ENCODE measurements at regions not wholly inside any gene's neighbourhood (a gene's known extent, or its start where the extent isn't known, plus 50 kb on each side); places are given as distances from the start of the nearest gene placed in this dataset.

- ChIA-PET CTCF (no interaction called here), POLR2A (interaction anchor here (0.6 kb wide), 1 partner anchor 358 kb away, joined by 3 read pairs; no protein-coding TSS in a partner anchor)
- no peak for DNase-seq (ENCODE audit: extremely low spot score)
- no peak for TF ChIP-seq ELF4 (IDR thresholded peaks at IDR 0.05)
- no peak for TF ChIP-seq CTBP1 (IDR thresholded peaks at IDR 0.05; ENCODE audit: borderline replicate concordance)
- TF ChIP-seq FOXK2 (IDR thresholded peaks at IDR 0.05) = no peak
- no peak for TF ChIP-seq BHLHE40 (IDR thresholded peaks at IDR 0.05; ENCODE audit: borderline replicate concordance)
- TF ChIP-seq L3MBTL2 (conservative IDR thresholded peaks at IDR 0.05) = no peak
- no peak for TF ChIP-seq TARDBP (IDR thresholded peaks at IDR 0.05)
- TF ChIP-seq NFRKB (IDR thresholded peaks at IDR 0.05) = no peak
- no peak for TF ChIP-seq SUZ12 (IDR thresholded peaks at IDR 0.05)
- TF ChIP-seq PKNOX1 (IDR thresholded peaks at IDR 0.05) = no peak
- no peak for TF ChIP-seq FOXA1 (IDR thresholded peaks at IDR 0.05)
- no peak for TF ChIP-seq FOXM1 (IDR thresholded peaks at IDR 0.05; ENCODE audit: borderline replicate concordance)
- TF ChIP-seq ARNT (IDR thresholded peaks at IDR 0.05) = no peak
- TF ChIP-seq ZNF384 (IDR thresholded peaks at IDR 0.05) = no peak
- TF ChIP-seq LEF1 (IDR thresholded peaks at IDR 0.05; ENCODE audit: borderline replicate concordance) = no peak
- TF ChIP-seq SP1 (IDR thresholded peaks at IDR 0.05) = no peak
- no peak for TF ChIP-seq HDGF (IDR thresholded peaks at IDR 0.05; ENCODE audit: borderline replicate concordance)
Measured at GRCh38 chr4:81828991-81829390, 357.3 kb upstream of the RASGEF1B start.

GRCh38 chr4:81827577-81828202 is 356.0 kb upstream of the RASGEF1B start:
- no peak for TF ChIP-seq FOXA1 (IDR thresholded peaks at IDR 0.05)
- no peak for TF ChIP-seq HDGF (IDR thresholded peaks at IDR 0.05; ENCODE audit: borderline replicate concordance)
- POLR2A ChIA-PET = no interaction called here

GRCh38 chr4:81826817-81827424 is 355.2 kb upstream of the RASGEF1B start:
- ChIA-PET POLR2A (no interaction called here), CTCF (no interaction called here)
- TF ChIP-seq CTBP1 (IDR thresholded peaks at IDR 0.05; ENCODE audit: borderline replicate concordance) (no peak), FOXM1 (IDR thresholded peaks at IDR 0.05; ENCODE audit: borderline replicate concordance) (no peak), NFRKB (IDR thresholded peaks at IDR 0.05) (no peak), SP1 (IDR thresholded peaks at IDR 0.05) (no peak), LEF1 (IDR thresholded peaks at IDR 0.05; ENCODE audit: borderline replicate concordance) (no peak), TARDBP (IDR thresholded peaks at IDR 0.05) (no peak), BHLHE40 (IDR thresholded peaks at IDR 0.05; ENCODE audit: borderline replicate concordance) (no peak), PKNOX1 (IDR thresholded peaks at IDR 0.05) (no peak), ZNF384 (IDR thresholded peaks at IDR 0.05) (no peak), ELF4 (IDR thresholded peaks at IDR 0.05) (no peak), L3MBTL2 (conservative IDR thresholded peaks at IDR 0.05) (no peak), HDGF (IDR thresholded peaks at IDR 0.05; ENCODE audit: borderline replicate concordance) (no peak), ARNT (IDR thresholded peaks at IDR 0.05) (no peak), SUZ12 (IDR thresholded peaks at IDR 0.05) (no peak), FOXA1 (IDR thresholded peaks at IDR 0.05) (no peak)
- no peak for DNase-seq (ENCODE audit: extremely low spot score)

More at GRCh38 chr4:81827577-81828202, 356.0 kb upstream of the RASGEF1B start:
- CTCF ChIA-PET = no interaction called here
- no peak for DNase-seq (ENCODE audit: extremely low spot score)

DNA sequence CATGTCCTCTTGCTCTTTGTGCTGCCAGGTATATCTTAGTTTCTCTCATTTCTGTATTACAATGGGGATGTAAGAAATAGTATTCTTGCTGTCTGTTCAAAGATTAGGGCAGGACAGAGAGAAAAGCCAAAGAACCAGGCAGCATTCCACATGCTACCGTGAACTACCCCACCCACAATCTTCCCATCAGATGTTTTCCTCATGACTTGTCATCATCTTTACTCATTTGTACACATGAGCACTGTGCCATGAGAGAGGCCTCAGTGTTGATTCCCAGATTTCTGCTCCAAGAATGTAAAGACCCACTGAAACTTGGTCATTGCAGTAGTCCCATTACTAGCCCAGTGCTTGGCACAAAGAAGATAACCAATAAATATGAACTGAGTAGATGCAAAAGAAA is 354.6 kb upstream of the RASGEF1B start:
- TF ChIP-seq SP1 (IDR thresholded peaks at IDR 0.05) = no peak
- TF ChIP-seq ELF4 (IDR thresholded peaks at IDR 0.05) = no peak
- TF ChIP-seq ARNT (IDR thresholded peaks at IDR 0.05) = no peak
- no peak for TF ChIP-seq L3MBTL2 (conservative IDR thresholded peaks at IDR 0.05)
- no peak for TF ChIP-seq PKNOX1 (IDR thresholded peaks at IDR 0.05)
- no peak for TF ChIP-seq FOXM1 (IDR thresholded peaks at IDR 0.05; ENCODE audit: borderline replicate concordance)
- no peak for TF ChIP-seq LEF1 (IDR thresholded peaks at IDR 0.05; ENCODE audit: borderline replicate concordance)
- TF ChIP-seq NFRKB (IDR thresholded peaks at IDR 0.05) = no peak
- no peak for DNase-seq (ENCODE audit: extremely low spot score)
- ChIA-PET POLR2A (no interaction called here), CTCF (no interaction called here)

DNA sequence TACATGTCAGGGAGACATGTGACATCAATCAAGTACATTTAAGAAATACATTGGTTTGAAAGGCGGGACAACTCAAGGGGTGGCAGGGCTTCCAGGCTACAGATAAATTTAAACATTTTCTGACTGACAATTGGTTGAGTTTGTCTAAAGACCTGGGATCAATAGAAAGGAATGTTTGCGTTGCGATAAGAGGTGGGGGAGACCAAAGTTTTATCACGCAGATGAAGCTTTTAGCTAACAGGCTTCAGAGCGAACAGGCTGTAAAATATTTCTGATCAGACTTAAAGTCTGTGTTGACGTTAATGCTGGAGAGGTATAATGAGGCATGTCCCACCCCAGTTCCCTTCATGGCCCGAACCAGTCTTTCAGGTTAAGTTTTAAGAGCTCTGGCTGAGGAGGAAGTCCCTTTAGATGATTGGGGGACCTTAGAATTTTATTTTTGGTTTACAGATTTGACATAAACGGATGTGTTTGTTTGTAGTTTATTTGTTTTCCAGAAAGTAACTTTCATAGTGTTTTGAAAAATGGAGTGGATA is 346.7 kb upstream of the RASGEF1B start:
- DNase-seq (ENCODE audit: extremely low spot score) = no peak
- ChIA-PET CTCF (no interaction called here), POLR2A (no interaction called here)
- TF ChIP-seq NFRKB (IDR thresholded peaks at IDR 0.05) (no peak), FOXA1 (IDR thresholded peaks at IDR 0.05) (no peak), CTBP1 (IDR thresholded peaks at IDR 0.05; ENCODE audit: borderline replicate concordance) (no peak), LEF1 (IDR thresholded peaks at IDR 0.05; ENCODE audit: borderline replicate concordance) (no peak)

DNA sequence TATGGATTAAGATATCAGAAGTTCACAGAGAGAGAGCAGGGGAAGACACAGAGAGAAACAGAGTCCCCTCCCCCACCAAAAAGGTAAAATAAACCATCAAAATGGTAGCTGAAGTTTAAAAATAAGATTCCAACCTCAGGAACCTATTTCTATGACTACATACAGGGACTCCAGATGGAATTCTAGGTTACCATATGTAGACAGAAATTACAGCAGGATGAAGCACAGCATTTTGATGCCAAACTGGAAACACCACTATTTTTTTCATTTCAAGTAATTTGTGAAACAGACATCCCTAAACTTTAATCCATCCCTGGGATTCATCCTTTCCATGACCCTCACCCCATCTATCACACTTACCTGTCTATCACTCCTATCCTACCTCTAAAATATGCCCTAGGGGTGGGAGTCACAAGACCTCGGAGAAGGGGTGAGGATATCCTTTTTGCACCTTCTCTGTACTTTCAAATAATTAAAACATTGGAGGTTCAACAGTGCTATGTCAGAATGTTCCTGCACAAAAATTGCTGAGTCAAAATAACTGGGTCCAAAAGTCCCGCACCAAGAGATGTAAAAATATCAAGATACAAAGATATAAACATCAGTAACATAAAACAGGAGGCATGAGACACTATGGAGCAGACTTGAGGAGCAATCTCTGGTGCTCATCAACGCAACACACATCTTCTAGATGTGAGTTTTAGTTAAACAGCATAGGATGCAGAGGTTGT is 344.5 kb upstream of the RASGEF1B start:
- TF ChIP-seq ARNT (IDR thresholded peaks at IDR 0.05) = no peak
- TF ChIP-seq SP1 (IDR thresholded peaks at IDR 0.05) = no peak
- TF ChIP-seq SUZ12 (IDR thresholded peaks at IDR 0.05) = no peak
- TF ChIP-seq ELF4 (IDR thresholded peaks at IDR 0.05) = no peak
- no peak for TF ChIP-seq TARDBP (IDR thresholded peaks at IDR 0.05)
- TF ChIP-seq FOXA1 (IDR thresholded peaks at IDR 0.05) = no peak
- TF ChIP-seq CTBP1 (IDR thresholded peaks at IDR 0.05; ENCODE audit: borderline replicate concordance) = no peak
- no peak for TF ChIP-seq FOXK2 (IDR thresholded peaks at IDR 0.05)
- TF ChIP-seq PKNOX1 (IDR thresholded peaks at IDR 0.05) = no peak
- TF ChIP-seq BHLHE40 (IDR thresholded peaks at IDR 0.05; ENCODE audit: borderline replicate concordance) = no peak
- no peak for TF ChIP-seq NFRKB (IDR thresholded peaks at IDR 0.05)
- TF ChIP-seq HDGF (IDR thresholded peaks at IDR 0.05; ENCODE audit: borderline replicate concordance) = no peak
- no peak for TF ChIP-seq L3MBTL2 (conservative IDR thresholded peaks at IDR 0.05)
- TF ChIP-seq FOXM1 (IDR thresholded peaks at IDR 0.05; ENCODE audit: borderline replicate concordance) = no peak
- no peak for TF ChIP-seq ZNF384 (IDR thresholded peaks at IDR 0.05)
- TF ChIP-seq LEF1 (IDR thresholded peaks at IDR 0.05; ENCODE audit: borderline replicate concordance) = no peak
- POLR2A ChIA-PET = no interaction called here

More for the DNA sequence above, 344.5 kb upstream of the RASGEF1B start:
- no peak for DNase-seq (ENCODE audit: extremely low spot score)
- CTCF ChIA-PET = no interaction called here

Measured in HEK293T (cell line).